Lung (tissue), 11 donors: ENCODE measurements at regions not wholly inside any gene's neighbourhood (a gene's known extent, or its start where the extent isn't known, plus 50 kb on each side); places are given as distances from the start of the nearest gene placed in this dataset.

Experiments
- ATAC-seq: fragments of 200-7000 bp; cut with Tn5 transposase; one replicate; pipeline ENCODE4 v1.9.1; 2020; ENCODE audit warnings: moderate number of reproducible peaks; ENCODE audit not compliant: insufficient read depth, low FRiP score
- DNase-seq, 3 donors: peaks; one replicate each; pipeline ENCODE4 v3.0.0-alpha.2; 2013 to 2017
- H3K27ac ChIP-seq, 2 donors: one replicate each; pipeline ENCODE4 v1.5.1; 2013; ENCODE audit warnings: mild to moderate bottlenecking in 2 of 2, moderate library complexity in 2 of 2, control low read depth in 1 of 2, inconsistent platforms in 1 of 2, low read depth in 1 of 2, low read length in 1 of 2
- H3K27me3 ChIP-seq, 3 donors: one replicate each; pipeline ENCODE4 v1.5.1; 2013; ENCODE audit warnings: low read length in 2 of 3; ENCODE audit not compliant: control insufficient read depth in 3 of 3, insufficient read depth in 3 of 3
- H3K36me3 ChIP-seq, 4 donors: one replicate each; pipeline ENCODE4 v1.5.1; 2013; ENCODE audit warnings: low read length in 4 of 4, mild to moderate bottlenecking in 1 of 4, moderate library complexity in 1 of 4; ENCODE audit not compliant: control insufficient read depth in 4 of 4, insufficient read depth in 4 of 4
- H3K4me1 ChIP-seq, 5 donors: one replicate each; pipeline ENCODE4 v1.5.1; 2013; ENCODE audit warnings: low read length in 5 of 5, mild to moderate bottlenecking in 2 of 5, moderate library complexity in 1 of 5; ENCODE audit not compliant: control insufficient read depth in 5 of 5, insufficient read depth in 5 of 5
- H3K4me3 ChIP-seq: one replicate; pipeline ENCODE4 v1.5.1; 2013; ENCODE audit warnings: mild to moderate bottlenecking, control low read depth, moderate library complexity
- H3K9ac ChIP-seq, 2 donors: one replicate each; pipeline ENCODE4 v1.5.1; 2013; ENCODE audit warnings: low read length in 2 of 2, control low read depth in 1 of 2; ENCODE audit not compliant: insufficient read depth in 1 of 2
- H3K9me3 ChIP-seq, 4 donors: one replicate each; pipeline ENCODE4 v1.5.1; 2013; ENCODE audit warnings: low read length in 3 of 4, mild to moderate bottlenecking in 1 of 4, moderate library complexity in 1 of 4; ENCODE audit not compliant: control insufficient read depth in 4 of 4, insufficient read depth in 3 of 4
- WGBS, 2 donors: extraction: QIAGEN DNeasy Blood & Tissue Kit; methylation state at CpG; one replicate each; pipeline ENCODE4 v1.1.7; 2013; 5-methylcytosine and 5-hydroxymethylcytosine counted together
- TF ChIP-seq, protein P1 (sequence below): IDR thresholded peaks from 2 replicates; pipeline ENCODE4 v1.5.1; 2012; ENCODE audit warnings: mild to moderate bottlenecking; ENCODE audit errors: control extremely low read depth, extremely low read depth
- donor health status: control.
- donor health status: control.
- donor health status: Bipolar disorder and iron deficiency.
- donor health status: healthy.
- donor health status: DM: yes; HTN: yes; CAD: no.

DNA sequence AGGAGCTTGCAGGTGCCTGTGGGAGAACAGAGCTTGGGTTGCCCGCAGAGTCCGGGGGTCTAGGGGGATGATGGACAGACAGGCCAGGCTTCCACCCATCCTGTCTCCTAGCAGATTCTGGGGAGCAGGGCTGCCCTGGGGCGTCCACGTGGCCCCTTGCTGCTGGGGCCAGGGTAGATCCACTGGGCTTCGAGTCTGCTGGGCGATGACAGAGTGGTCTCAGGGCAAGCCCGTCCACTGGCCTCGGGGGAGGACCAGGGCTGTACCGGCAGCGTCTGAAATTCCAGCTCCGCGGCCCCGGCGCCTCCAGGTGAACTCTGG is 124.2 kb upstream of the IRX4 start:
- H3K9me3 ChIP-seq, result no peaks in the 10 kb centered on the region
- H3K4me3 ChIP-seq, result no peak overlapping the region
- DNase-seq (no peak), ATAC-seq (no peak)
- 91 to 92% methylated on average over 14 of the region's 14 CpGs for WGBS, 2 donors
- H3K27me3 ChIP-seq, result peaks cover 0 to 15% (median 7%) of the 10 kb centered on the region in 3 donors
- no peak overlapping the region for H3K27ac ChIP-seq
- no peaks in the 10 kb centered on the region for H3K36me3 ChIP-seq
- H3K9ac ChIP-seq, result no peak overlapping the region
- H3K4me1 ChIP-seq, result peaks cover 0 to 8% (median 0%) of the 10 kb centered on the region in 5 donors
- TF ChIP-seq, protein P1, sequence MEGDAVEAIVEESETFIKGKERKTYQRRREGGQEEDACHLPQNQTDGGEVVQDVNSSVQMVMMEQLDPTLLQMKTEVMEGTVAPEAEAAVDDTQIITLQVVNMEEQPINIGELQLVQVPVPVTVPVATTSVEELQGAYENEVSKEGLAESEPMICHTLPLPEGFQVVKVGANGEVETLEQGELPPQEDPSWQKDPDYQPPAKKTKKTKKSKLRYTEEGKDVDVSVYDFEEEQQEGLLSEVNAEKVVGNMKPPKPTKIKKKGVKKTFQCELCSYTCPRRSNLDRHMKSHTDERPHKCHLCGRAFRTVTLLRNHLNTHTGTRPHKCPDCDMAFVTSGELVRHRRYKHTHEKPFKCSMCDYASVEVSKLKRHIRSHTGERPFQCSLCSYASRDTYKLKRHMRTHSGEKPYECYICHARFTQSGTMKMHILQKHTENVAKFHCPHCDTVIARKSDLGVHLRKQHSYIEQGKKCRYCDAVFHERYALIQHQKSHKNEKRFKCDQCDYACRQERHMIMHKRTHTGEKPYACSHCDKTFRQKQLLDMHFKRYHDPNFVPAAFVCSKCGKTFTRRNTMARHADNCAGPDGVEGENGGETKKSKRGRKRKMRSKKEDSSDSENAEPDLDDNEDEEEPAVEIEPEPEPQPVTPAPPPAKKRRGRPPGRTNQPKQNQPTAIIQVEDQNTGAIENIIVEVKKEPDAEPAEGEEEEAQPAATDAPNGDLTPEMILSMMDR, result no peak

DNA sequence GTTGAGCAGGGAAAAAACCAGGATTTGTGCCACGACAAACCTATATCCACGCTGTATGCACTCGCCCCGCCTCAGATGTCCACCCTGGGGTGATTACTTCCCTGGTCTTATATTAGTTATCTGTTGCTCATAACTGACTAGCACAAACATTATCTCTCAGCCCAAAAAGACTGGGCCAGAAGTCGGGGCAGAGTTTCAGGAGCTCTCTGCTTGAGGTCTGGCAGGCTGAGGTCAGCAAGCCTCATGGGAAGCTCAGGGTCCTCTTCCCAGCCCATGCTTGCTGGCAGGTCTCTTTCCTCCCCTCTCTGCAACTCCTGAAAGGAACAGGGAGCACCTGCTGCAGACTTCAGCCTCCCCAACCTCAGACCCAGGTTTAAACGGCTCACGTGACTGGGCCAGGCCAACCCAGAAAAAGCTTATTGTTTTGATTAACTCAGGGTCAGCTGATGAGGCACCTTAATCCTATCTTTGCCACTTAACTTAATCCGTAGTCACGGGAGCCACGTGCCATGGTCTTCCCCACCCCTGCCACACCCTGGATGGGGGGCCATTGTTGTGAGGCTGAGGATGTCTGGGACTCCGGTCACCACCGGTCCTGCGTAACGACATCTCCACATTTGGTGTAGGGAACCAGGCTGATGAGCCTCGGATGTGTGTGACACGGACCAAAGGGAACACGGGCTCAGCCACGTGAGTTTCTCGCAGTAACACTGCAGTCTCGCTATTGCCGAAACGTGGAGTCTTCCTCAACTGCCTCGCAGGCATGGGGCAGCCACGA is 123.7 kb upstream of the IRX4 start:
- Histone ChIP-seq H3K36me3 (no peaks in the 10 kb centered on the region), H3K4me1 (peaks cover 0 to 8% (median 0%) of the 10 kb centered on the region in 5 donors), H3K27ac (no peak overlapping the region), H3K27me3 (peaks cover 0 to 15% (median 7%) of the 10 kb centered on the region in 3 donors), H3K9me3 (peaks cover 0 to under 1% (median 0%) of the 10 kb centered on the region in 4 donors), H3K4me3 (no peak overlapping the region), H3K9ac (no peak overlapping the region)
- DNase-seq (no peak), ATAC-seq (no peak)
- TF ChIP-seq, protein P1, result no peak
- 90 to 91% methylated on average over 24 of the region's 24 CpGs for WGBS, 2 donors

DNA sequence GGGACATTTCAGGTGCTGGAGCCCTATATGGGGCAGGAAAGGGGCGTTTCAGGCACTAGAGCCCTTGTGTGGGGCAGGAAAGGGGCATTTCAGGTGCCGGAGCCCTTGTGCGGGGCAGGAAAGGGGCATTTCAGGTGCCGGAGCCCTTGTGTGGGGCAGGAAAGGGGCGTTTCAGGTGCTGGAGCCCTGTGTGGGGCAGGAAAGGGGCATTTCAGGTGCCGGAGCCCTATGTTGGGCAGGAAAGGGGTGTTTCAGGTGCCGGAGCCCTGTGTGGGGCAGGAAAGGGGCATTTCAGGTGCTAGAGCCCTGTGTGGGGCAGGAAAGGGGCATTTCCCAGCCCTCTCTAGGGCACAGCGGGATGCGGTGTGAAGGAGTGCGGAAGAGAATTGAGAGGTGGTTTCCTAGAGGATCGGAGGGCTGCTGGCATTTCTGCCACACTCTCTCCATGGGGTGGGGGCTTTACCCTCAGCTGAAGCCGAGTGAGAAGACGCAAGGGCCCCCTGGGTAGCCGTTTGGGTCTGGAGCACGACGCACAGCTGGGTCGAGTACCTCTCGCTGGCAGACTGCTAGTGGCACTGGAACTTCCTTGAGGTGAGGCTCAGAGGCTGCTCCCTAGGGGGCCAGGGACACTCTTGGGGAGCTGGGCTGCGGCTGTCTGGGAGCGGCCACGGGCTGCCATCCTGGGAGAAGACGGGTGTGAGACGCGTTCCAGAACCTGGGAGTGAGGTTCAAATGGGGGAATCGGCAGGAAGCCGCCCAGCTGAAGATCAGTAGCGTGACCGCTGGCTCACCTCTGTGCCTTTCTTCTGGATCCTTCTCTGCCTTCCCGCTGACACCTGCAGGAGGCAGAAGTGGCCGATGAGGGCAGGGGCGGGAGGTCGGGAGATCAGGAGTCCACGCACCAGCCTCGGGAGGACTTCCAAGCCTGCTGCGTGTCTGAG is 122.6 kb upstream of the IRX4 start:
- Histone ChIP-seq H3K9ac (no peak overlapping the region), H3K9me3 (peaks cover 0 to 3% (median 0%) of the 10 kb centered on the region in 4 donors), H3K4me3 (no peak overlapping the region), H3K27ac (no peak overlapping the region), H3K36me3 (no peaks in the 10 kb centered on the region), H3K4me1 (peaks cover 0 to 8% (median 0%) of the 10 kb centered on the region in 5 donors), H3K27me3 (peaks cover 0 to 13% (median 7%) of the 10 kb centered on the region in 3 donors)
- 75 to 80% methylated on average over 35 of the region's 35 CpGs for WGBS, 2 donors
- ATAC-seq (no peak), DNase-seq (no peak)
- TF ChIP-seq, protein P1, result no peak
